Tibial nerve (tissue), 4 donors: ENCODE measurements at regions not wholly inside any gene's neighbourhood (a gene's known extent, or its start where the extent isn't known, plus 50 kb on each side); places are given as distances from the start of the nearest gene placed in this dataset.

ENCODE experiments used
- DNase-seq, 2 donors: peaks; one replicate each; pipeline ENCODE4 v3.0.0-alpha.2; 2019; ENCODE audit warnings: low spot score in 2 of 2
- H3K27ac ChIP-seq, 4 donors: fragments of 200-600 bp; sonication (generic) in 3 of 4; one replicate each; pipeline ENCODE4 v1.5.1; 2017 to 2019; ENCODE audit warnings: mild to moderate bottlenecking in 1 of 4
- H3K27me3 ChIP-seq, 2 donors: fragments of 200-600 bp; sonication (generic) in 1 of 2; one replicate each; pipeline versions ENCODE4 v1.5.1 to v1.6.0; 2017 to 2019
- H3K36me3 ChIP-seq, 3 donors: fragments of 200-600 bp; sonication (generic); one replicate each; pipeline ENCODE4 v1.5.1; 2018 to 2019
- H3K4me1 ChIP-seq, 4 donors: fragments of 200-600 bp; sonication (generic) in 3 of 4; one replicate each; pipeline ENCODE4 v1.5.1; 2017 to 2019
- H3K4me3 ChIP-seq, 4 donors: fragments of 200-600 bp; sonication (generic) in 3 of 4; one replicate each; pipeline ENCODE4 v1.5.1; 2017 to 2019; ENCODE audit warnings: mild to moderate bottlenecking in 1 of 4, moderate library complexity in 1 of 4
- H3K9me3 ChIP-seq, 4 donors: fragments of 200-600 bp; sonication (generic) in 3 of 4; one replicate each; pipeline ENCODE4 v1.5.1; 2017 to 2019
- EP300 ChIP-seq, 2 donors: sonication (generic); formaldehyde crosslinking; IDR thresholded peaks; one replicate each; pipeline ENCODE4 v1.6.1; 2017; ENCODE audit warnings: antibody characterized with exemption in 2 of 2, mild to moderate bottlenecking in 1 of 2
- POLR2A ChIP-seq, 2 donors: fragments of 450-650 bp; IDR thresholded peaks; one replicate each; pipeline ENCODE4 v1.6.1; 2017; ENCODE audit warnings: antibody characterized with exemption in 2 of 2, mild to moderate bottlenecking in 2 of 2, moderate library complexity in 2 of 2
- WGBS, 2 donors: methylation state at CpG; one replicate each; pipeline ENCODE4 v1.1.5; 2018; 5-methylcytosine and 5-hydroxymethylcytosine counted together
- TF ChIP-seq, protein P1 (sequence below), 5 experiments: fragments of 200-600 bp in 3 of 5; fragments of 450-650 bp in 2 of 5; sonication (generic) in 3 of 5; IDR thresholded peaks; one replicate each; pipeline ENCODE4 v1.5.1; 2016 to 2019; ENCODE audit warnings: antibody characterized with exemption in 5 of 5, mild to moderate bottlenecking in 3 of 5, moderate library complexity in 2 of 5

DNA sequence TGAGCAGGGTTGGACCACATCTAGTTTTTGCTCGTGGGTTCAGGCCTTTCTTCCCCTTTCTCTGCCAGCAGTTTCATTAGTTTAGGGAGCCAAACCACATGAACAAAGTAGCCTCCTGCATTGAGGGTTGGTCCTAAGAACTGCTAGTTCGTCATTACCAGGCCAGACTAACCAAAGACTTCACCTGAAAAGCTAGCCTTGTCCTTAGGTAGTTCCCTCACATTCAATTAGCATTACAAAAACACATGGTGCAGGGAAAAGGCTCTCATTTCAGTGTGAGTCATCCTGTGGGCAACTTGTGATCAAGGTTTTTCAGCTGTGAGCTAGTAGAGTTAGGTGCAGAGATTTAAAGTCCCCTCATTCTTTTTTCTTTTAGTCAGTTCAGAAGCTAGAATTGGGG, 279.3 kb upstream of the CTNNB1 start:
- no peak for DNase-seq

DNA sequence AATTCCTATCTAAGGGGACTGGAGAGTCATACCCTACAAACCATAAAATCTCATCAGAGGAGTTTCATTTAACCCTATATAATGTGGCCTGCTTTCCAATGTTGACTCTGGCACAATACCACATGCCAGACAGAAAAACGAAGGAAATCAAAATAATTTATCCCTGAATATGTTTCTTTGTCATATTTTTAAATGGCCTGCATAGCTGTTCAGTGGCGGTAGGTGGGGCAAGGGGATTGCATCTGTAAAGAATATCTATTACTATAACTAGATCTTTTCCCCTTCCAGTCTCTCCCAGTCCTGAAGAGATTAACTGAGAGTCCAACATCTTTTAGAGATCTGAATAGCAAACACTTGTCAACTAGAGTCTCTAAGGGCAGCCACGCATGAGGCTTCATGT, 278.1 kb upstream of the CTNNB1 start:
- no peak for DNase-seq
- Histone ChIP-seq H3K4me3 (no peak overlapping the region), H3K4me1 (peaks cover 0 to 10% (median 0%) of the 10 kb centered on the region in 4 donors), H3K27ac (no peak overlapping the region), H3K36me3 (no peaks in the 10 kb centered on the region), H3K9me3 (no peaks in the 10 kb centered on the region), H3K27me3 (no peaks in the 10 kb centered on the region)
- 75 to 76% methylated on average over 3 of the region's 3 CpGs for WGBS, 2 donors
- TF ChIP-seq, protein P1, sequence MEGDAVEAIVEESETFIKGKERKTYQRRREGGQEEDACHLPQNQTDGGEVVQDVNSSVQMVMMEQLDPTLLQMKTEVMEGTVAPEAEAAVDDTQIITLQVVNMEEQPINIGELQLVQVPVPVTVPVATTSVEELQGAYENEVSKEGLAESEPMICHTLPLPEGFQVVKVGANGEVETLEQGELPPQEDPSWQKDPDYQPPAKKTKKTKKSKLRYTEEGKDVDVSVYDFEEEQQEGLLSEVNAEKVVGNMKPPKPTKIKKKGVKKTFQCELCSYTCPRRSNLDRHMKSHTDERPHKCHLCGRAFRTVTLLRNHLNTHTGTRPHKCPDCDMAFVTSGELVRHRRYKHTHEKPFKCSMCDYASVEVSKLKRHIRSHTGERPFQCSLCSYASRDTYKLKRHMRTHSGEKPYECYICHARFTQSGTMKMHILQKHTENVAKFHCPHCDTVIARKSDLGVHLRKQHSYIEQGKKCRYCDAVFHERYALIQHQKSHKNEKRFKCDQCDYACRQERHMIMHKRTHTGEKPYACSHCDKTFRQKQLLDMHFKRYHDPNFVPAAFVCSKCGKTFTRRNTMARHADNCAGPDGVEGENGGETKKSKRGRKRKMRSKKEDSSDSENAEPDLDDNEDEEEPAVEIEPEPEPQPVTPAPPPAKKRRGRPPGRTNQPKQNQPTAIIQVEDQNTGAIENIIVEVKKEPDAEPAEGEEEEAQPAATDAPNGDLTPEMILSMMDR (IDR thresholded peaks at IDR 0.05) = no peak
- TF ChIP-seq POLR2A (IDR thresholded peaks at IDR 0.05) (no peak), EP300 (IDR thresholded peaks at IDR 0.05) (no peak)

More for the DNA sequence above, 279.3 kb upstream of the CTNNB1 start:
- no peak overlapping the region for H3K4me3 ChIP-seq
- H3K9me3 ChIP-seq = no peaks in the 10 kb centered on the region
- H3K27ac ChIP-seq = no peak overlapping the region
- TF ChIP-seq, protein P1 (IDR thresholded peaks at IDR 0.05) = no peak
- TF ChIP-seq POLR2A (IDR thresholded peaks at IDR 0.05) = no peak
- no peak for TF ChIP-seq EP300 (IDR thresholded peaks at IDR 0.05)
- no peaks in the 10 kb centered on the region for H3K36me3 ChIP-seq
- WGBS, 2 donors = 64 to 71% methylated on average over 2 of the region's 2 CpGs
- no peaks in the 10 kb centered on the region for H3K27me3 ChIP-seq
- H3K4me1 ChIP-seq = peaks cover 0 to 10% (median 0%) of the 10 kb centered on the region in 4 donors

DNA sequence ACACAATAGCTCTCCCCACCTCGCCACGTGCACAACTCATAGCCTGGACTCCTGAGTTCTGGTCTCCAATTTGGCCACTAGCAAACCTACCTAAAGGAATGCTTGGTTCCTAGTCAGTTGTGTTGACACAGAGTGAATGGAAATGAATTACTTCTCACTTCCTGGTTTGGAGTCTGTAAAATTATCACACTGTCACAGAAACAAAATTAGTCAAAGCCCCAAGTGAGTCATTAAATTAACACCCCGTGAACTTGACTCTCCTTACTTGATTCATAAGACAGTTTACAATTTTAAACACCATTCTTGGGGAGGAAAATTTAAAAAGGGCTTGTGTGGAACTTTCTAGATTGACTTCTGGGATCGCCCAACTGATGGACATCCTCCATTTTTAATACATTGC, 276.2 kb upstream of the CTNNB1 start:
- H3K36me3 ChIP-seq = no peaks in the 10 kb centered on the region
- no peak for DNase-seq
- no peaks in the 10 kb centered on the region for H3K9me3 ChIP-seq
- no peaks in the 10 kb centered on the region for H3K27me3 ChIP-seq
- 88 to 93% methylated on average over 4 of the region's 4 CpGs for WGBS, 2 donors
- no peak overlapping the region for H3K27ac ChIP-seq
- H3K4me1 ChIP-seq = peaks cover 0 to 10% (median 0%) of the 10 kb centered on the region in 4 donors
- no peak overlapping the region for H3K4me3 ChIP-seq
- TF ChIP-seq POLR2A (IDR thresholded peaks at IDR 0.05) (no peak), EP300 (IDR thresholded peaks at IDR 0.05) (no peak)
- TF ChIP-seq, protein P1 (IDR thresholded peaks at IDR 0.05) = no peak

DNA sequence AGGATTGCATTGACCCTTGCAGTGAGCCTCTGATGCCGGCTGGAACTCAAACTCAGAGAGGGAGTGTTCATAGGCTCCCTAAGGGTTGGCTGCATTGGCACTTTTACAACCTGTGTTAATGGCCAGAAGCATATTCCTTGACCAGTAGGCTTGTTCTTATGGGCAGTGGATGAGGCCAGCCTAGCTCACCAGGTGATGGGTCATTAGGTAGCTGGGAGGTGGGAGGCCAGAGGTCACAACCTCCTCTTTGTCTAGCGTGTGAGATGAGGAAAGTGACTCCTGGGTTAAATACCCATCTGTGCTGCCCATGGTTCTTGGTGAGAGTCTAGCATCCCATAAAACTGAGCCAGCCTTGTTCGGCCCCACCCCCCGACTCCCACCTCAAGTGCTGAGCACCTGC, 275.7 kb upstream of the CTNNB1 start:
- Histone ChIP-seq H3K36me3 (no peaks in the 10 kb centered on the region), H3K9me3 (no peaks in the 10 kb centered on the region), H3K27ac (no peak overlapping the region), H3K4me3 (no peak overlapping the region), H3K4me1 (peaks cover 0 to 10% (median 0%) of the 10 kb centered on the region in 4 donors), H3K27me3 (no peaks in the 10 kb centered on the region)
- no peak for TF ChIP-seq POLR2A (IDR thresholded peaks at IDR 0.05)
- no peak for TF ChIP-seq EP300 (IDR thresholded peaks at IDR 0.05)
- TF ChIP-seq, protein P1 (IDR thresholded peaks at IDR 0.05) = no peak
- DNase-seq = no peak
- WGBS, 2 donors = 86 to 88% methylated on average over 4 of the region's 4 CpGs

DNA sequence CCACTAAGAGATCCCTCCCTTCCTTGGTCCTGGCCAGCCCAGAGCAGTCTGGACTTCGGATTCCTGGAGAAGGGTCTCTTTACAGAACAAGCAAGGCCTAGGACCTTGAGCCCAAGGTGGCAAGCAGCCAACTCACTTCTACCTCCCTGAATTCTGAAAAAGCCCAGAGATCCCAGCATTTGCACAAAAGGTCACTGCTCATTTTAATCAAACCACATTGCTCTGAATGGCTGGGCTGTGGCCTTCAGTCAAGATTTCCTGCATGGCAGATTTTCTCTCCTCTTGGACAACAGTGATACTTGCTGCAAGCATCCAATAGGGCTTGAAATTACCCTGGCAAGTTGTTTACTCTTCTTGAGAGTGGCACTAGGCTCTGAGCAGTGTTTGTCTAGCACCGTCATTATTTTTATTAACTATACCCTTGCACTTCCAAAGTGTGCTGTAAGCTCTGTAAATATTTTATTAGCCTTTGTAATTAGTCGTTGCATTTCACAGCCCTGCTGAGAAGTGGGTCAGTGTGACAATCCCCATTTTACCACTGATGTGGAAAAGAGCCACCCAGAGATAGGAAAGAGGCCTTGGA, 274.7 kb upstream of the CTNNB1 start:
- Histone ChIP-seq H3K9me3 (no peaks in the 10 kb centered on the region), H3K36me3 (no peaks in the 10 kb centered on the region), H3K27me3 (no peaks in the 10 kb centered on the region), H3K27ac (no peak overlapping the region), H3K4me1 (peaks cover 0 to 10% (median 0%) of the 10 kb centered on the region in 4 donors), H3K4me3 (no peak overlapping the region)
- 47% methylated on average over 3 of the region's 3 CpGs for WGBS, 2 donors
- TF ChIP-seq, protein P1 (IDR thresholded peaks at IDR 0.05) = no peak
- TF ChIP-seq POLR2A (IDR thresholded peaks at IDR 0.05) = no peak
- TF ChIP-seq EP300 (IDR thresholded peaks at IDR 0.05) = no peak
- DNase-seq = no peak
